GM19397 (cell line): ENCODE measurements at regions not wholly inside any gene's neighbourhood (a gene's known extent, or its start where the extent isn't known, plus 50 kb on each side); places are given as distances from the start of the nearest gene placed in this dataset.
"Not testable (repeated sequence)": the region's sequence is repeated elsewhere in the genome, so short reads cannot be mapped to it uniquely, and the experiment has no call there.

ENCODE experiments used
- ATAC-seq: cut with Tn5 transposase; IDR thresholded peaks from one replicate; pipeline ENCODE4 v1.9.1; 2021; ENCODE audit warnings: mild to moderate bottlenecking, moderate library complexity; ENCODE audit not compliant: unreplicated experiment

- ATAC-seq = no peak
Observed at GRCh38 chr2:58794103-58794502, 553.0 kb upstream of the FANCL start.

- ATAC-seq = no peak
Observed at GRCh38 chr2:58788402-58788801, 547.3 kb upstream of the FANCL start.

GRCh38 chr2:58770846-58771245 is 529.7 kb upstream of the FANCL start:
- no peak for ATAC-seq

- no peak for ATAC-seq
Observed at GRCh38 chr2:58769864-58770234, 528.7 kb upstream of the FANCL start.

GRCh38 chr2:58769111-58769863 is 528.2 kb upstream of the FANCL start:
- ATAC-seq = no peak

- no peak for ATAC-seq
Observed at GRCh38 chr2:58768715-58769080, 527.6 kb upstream of the FANCL start.

GRCh38 chr2:58767828-58768714 is 526.9 kb upstream of the FANCL start:
- ATAC-seq = no peak

GRCh38 chr2:58764338-58765104 is 523.4 kb upstream of the FANCL start:
- ATAC-seq = no peak

- peak; percentile 82 for ATAC-seq
Observed at GRCh38 chr2:58762176-58762781, 521.2 kb upstream of the FANCL start.

- no peak for ATAC-seq
Observed at GRCh38 chr2:58757971-58758370, 516.8 kb upstream of the FANCL start.

GRCh38 chr2:58756336-58756735 is 515.2 kb upstream of the FANCL start:
- no peak for ATAC-seq

- ATAC-seq = not testable (repeated sequence)
Observed at GRCh38 chr2:58752507-58752906, 511.4 kb upstream of the FANCL start.

GRCh38 chr2:58751676-58752075 is 510.6 kb upstream of the FANCL start:
- ATAC-seq = not testable (repeated sequence)

GRCh38 chr2:58749041-58749440 is 507.9 kb upstream of the FANCL start:
- no peak for ATAC-seq

GRCh38 chr2:58745334-58745733 is 504.2 kb upstream of the FANCL start:
- ATAC-seq = not testable (repeated sequence)

GRCh38 chr2:58740426-58740825 is 499.3 kb upstream of the FANCL start:
- no peak for ATAC-seq

- no peak for ATAC-seq
Observed at GRCh38 chr2:58739033-58739432, 497.9 kb upstream of the FANCL start.

- no peak for ATAC-seq
Observed at GRCh38 chr2:58734365-58734764, 493.2 kb upstream of the FANCL start.

GRCh38 chr2:58732999-58733398 is 491.9 kb upstream of the FANCL start:
- no peak for ATAC-seq

- ATAC-seq = no peak
Observed at GRCh38 chr2:58731488-58731869, 490.4 kb upstream of the FANCL start.
